GM18867 (cell line): ENCODE measurements at regions not wholly inside any gene's neighbourhood (a gene's known extent, or its start where the extent isn't known, plus 50 kb on each side); places are given as distances from the start of the nearest gene placed in this dataset.

Experiments used
- ATAC-seq: cut with Tn5 transposase; IDR thresholded peaks from one replicate; pipeline ENCODE4 v1.9.1; 2021; ENCODE audit warnings: mild to moderate bottlenecking, moderate library complexity; ENCODE audit not compliant: unreplicated experiment

DNA sequence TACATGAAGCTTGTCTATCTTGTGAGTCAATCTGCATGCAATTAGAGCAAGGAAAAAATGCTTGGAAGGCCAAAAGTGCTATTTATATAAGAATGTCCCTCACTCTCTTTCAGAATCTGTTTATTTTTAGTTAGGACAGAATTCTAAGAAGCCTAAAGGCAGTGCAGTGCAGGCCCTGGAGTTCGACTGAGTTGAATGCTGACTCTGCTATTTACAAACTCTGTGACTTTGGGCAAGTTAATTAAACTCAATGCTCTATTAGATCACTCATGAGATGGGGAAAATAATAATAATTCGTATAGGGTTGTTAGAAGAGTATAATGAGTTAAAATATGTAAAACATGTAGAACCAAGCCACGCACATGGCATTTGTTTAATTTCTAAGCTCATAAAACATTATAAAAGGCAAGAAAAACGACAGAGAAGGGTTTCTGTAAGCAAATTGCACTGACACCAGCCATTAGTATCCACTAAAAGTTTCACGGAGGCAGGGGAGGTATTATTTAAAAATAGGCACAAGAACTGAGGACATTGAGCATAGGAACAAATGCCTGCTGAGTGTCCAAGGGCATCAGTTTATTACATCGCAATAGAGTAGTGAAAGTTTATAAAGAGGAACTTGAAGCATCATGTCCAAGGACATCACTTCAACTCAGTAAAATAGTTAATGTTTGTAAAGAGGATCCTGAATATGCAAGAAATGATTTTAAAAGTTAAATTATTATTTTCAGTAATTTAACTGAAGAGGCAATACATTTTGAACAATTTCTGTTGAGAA, 115.0 kb upstream of the INPP4B start:
- ATAC-seq: no peak

- no peak for ATAC-seq
These were observed 115.8 kb upstream of the INPP4B start for GRCh38 chr4:142961866-142962265.

DNA sequence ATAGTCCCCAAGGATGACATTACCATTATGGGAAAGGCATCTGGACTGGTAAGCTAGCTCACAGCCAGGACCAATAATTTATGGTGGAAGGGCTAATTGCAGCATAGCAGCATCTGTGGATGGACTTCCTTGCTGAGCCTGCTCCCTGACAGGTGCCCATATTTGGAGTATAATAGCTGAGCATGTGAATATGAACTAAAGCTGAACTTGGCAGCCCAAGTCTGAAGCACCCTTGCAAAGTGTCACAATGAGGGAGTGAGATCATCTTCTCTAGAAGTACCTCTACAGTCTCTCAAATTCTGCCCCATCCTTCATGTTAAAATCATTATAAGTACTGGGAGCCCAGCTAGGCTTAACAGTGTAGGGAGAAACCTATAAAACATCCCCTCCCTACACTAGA, 128.2 kb upstream of the INPP4B start:
- no peak for ATAC-seq

GRCh38 chr4:142975618-142976017, 129.5 kb upstream of the INPP4B start:
- no peak for ATAC-seq

DNA sequence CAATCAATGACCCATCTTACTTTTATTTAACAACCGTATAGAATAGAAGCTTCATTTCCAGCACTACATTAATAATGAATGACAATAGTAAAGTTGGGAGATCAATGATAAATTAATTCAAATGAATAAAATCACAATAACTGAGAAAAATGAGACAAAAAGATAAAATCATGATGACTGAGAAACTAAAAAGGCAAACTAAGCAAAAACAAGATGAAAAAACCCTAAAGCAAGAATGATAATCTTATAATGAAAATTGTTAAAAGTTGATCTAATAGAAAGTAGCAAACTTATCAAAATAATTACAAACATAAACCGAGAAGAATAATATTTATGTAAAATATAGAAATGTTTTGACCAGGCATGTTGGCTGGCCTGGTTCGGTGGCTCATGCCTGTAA, 130.4 kb upstream of the INPP4B start:
- no peak for ATAC-seq

GRCh38 chr4:142977182-142977581, 131.1 kb upstream of the INPP4B start:
- no peak for ATAC-seq

- no peak for ATAC-seq
These were observed 137.0 kb upstream of the INPP4B start for GRCh38 chr4:142983065-142983464.

- no peak for ATAC-seq
These were observed 137.5 kb upstream of the INPP4B start for GRCh38 chr4:142983589-142983988.

DNA sequence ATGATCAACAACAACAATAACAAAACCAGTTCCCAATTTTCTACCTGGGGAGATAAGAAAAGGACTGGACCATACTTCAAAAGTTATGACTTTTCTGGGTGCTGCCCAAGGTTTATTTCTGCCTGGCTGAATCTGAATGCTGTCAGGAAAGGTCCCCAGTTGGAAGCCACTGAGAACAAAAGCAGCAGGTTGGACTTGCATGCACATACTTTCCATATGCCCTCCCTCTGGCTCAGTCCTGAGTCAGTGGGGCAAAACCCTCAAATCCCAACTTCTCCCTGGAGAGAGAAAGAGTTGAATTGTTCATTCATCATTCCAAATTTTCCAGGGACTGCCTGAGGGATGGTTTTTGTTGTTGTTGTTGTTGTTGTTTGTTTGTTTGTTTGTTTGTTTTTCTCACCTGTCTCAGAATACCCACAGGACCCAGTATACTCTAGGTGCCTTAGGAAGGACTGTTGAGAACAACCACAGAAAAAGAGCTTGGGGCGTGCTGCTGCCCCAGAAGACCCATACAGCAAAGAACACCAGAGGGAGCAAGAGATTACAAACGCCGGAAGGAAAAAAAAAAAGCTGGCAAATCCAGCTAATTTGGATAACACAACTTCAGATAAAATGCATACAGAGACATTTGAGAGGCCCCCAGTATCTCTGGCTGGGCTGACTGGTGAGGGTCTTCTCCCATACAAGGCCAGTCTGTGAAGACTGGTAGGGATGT, 138.9 kb upstream of the INPP4B start:
- no peak for ATAC-seq

- no peak for ATAC-seq
These were observed 168.5 kb upstream of the USP38 start for GRCh38 chr4:143016171-143016570.

DNA sequence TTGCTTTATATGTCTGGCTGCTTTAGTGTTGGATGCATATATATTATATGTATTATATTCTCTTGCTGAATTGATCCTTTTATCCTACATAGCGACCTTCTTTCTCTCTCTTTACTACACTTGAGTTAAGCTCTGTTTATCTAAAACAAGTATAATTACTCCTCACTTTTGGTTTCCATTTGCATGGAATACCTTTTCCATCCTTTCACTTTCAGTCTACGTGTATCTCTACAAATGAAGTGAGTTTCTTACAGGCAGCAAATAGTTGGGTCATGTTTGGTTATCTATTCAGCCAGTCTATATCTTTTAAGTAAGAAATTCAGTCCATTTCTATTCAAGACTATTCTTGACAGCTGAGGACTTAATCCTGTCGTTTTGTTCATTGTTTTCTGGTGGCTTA, 167.5 kb upstream of the USP38 start:
- ATAC-seq: no peak

DNA sequence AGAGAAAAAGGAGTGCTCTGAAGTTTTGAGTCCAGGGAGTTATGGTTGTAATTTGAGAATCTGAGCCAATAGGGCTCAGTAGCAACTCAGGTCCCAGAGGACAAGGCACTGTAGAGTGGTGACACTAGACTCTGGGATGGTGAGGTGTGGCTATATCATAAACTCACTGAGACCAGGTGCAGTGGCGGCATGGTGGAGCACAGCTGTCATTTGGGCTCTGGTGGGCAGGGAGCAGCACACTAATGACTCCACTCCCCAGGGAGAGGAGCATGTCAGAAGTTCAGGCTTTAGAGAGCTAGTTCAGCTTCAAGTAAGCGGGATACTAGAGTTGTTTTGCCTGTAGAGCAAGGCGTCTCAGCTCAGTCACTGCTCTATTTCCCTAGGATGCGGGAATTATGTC, 165.4 kb upstream of the USP38 start:
- no peak for ATAC-seq

- peak; percentile 85 for ATAC-seq
These were observed 163.3 kb upstream of the USP38 start for GRCh38 chr4:143021384-143021783.

DNA sequence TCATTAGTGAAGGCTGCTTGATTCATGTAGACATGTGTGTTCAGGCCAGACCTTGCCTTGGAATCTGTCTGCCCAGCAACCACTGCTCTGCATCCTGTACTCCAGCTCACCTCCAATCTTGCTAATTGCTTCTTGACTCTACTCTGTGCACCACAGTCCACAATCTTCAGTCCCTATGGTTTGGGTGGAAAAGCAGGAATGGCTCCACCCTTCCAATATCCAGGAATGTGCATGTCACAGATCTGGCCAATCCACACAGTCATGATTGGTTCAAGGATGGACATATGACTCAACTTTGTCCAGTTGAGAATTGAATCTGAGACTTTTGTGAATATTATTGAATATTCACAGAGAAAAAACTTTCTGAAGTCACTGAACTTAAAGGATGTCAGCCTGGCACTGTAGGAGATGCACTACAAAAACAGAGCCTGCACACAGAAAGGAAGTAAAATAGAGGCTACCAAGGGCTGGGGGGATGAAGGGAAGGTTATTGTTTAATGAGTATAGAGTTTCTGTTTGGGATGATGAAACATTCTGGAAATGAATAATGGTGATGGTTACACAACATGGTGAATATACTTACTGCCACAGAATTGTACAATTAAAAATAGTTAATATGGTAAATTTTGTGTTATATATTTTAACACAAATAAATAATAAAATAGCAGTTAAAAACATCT, 161.3 kb upstream of the USP38 start:
- no peak for ATAC-seq

- ATAC-seq: peak; percentile 56
These were observed 159.5 kb upstream of the USP38 start for GRCh38 chr4:143025081-143025704.

GRCh38 chr4:143026459-143027170, 158.1 kb upstream of the USP38 start:
- ATAC-seq: peak; percentile 48

DNA sequence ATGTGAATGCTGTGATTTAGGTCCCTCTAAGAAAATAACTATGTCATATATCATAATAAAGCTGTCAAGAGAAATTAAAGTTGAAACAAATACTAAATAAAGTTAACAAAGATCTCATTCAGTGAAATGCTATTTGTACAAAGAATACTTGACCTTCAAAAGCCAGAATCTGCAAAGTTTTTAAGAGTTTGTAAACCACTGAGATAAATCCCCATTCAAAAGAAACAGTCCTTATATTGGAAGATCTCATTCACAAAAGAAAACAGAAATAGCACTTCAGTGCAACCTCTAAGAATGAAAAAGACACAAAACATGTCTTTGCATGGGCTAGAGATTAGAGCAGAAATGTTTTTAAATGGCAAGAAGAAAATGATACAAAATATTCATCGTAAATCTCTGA, 149.1 kb upstream of the USP38 start:
- no peak for ATAC-seq

- no peak for ATAC-seq
These were observed 148.3 kb upstream of the USP38 start for GRCh38 chr4:143036443-143036842.

DNA sequence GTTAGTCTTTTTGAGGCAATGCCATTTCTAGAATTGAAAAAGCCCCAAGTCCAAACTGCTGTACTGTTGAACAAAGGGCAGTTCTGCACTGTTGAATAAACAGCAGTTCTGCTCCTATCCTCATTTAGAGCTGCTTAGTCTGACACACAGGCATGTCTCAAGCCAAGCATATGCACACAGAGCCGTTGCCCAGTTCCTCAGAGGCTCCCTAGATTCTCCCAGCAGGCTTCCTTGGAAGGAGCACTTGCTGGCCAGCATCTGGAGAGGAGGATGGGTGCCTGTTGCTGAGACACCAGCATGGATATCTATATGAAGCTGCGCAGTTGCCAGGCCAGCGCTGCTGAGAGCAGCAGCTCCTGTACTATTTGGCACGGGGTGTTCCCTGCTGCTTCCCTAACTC, 138.3 kb upstream of the USP38 start:
- no peak for ATAC-seq

DNA sequence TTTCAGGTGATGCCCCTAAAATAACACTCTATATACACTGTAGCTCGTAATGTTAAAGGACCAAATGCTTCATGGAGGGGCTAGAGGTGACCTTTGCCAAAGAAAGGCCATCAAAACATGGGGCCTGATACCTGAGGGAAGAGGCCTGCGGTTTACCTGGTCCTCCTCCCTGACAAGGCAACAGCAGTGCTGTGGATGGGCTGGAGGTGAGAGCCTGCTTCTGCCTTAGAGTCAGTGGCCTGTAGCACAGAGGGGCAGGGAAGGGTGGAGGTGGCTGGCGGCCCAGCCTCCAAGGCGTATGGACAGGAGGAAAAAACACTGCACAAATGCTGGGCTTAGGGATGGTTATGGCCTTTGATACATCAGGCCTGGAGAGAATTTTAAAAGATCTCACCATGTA, 137.8 kb upstream of the USP38 start:
- ATAC-seq: no peak

- ATAC-seq: no peak
These were observed 129.7 kb upstream of the USP38 start for GRCh38 chr4:143054971-143055370.
